ENCODE measurements at regions not wholly inside any gene's neighbourhood (a gene's known extent, or its start where the extent isn't known, plus 50 kb on each side); places are given as distances from the start of the nearest gene placed in this dataset.
A peak's percentile ranks its signal among the peaks of the same experiment; 100 is the strongest.

- DNase-seq (ENCODE audit: low read depth) (no peak), FAIRE-seq (no peak)
- no peak overlapping the region for H3K4me3 ChIP-seq (ENCODE audit: low read depth, low read length)
- no peak for TF ChIP-seq CTCF (IDR thresholded peaks at IDR 0.05; ENCODE audit: insufficient read depth, low read length, severe bottlenecking)
- no peaks in the 10 kb centered on the region for H3K36me3 ChIP-seq (ENCODE audit: control insufficient read depth, insufficient read depth, low read length)
- H3K27me3 ChIP-seq (ENCODE audit: control insufficient read depth, insufficient read depth, low read length), result no peaks in the 10 kb centered on the region
Measured at GRCh38 chr13:73572824-73573223, 514.0 kb downstream of the KLF5 start.

- DNase-seq (ENCODE audit: low read depth), result no peak
- FAIRE-seq, result no peak
- Histone ChIP-seq H3K36me3 (ENCODE audit: control insufficient read depth, insufficient read depth, low read length) (no peaks in the 10 kb centered on the region), H3K27me3 (ENCODE audit: control insufficient read depth, insufficient read depth, low read length) (no peaks in the 10 kb centered on the region), H3K4me3 (ENCODE audit: low read depth, low read length) (no peak overlapping the region)
- no peak for TF ChIP-seq CTCF (IDR thresholded peaks at IDR 0.05; ENCODE audit: insufficient read depth, low read length, severe bottlenecking)
Measured at GRCh38 chr13:73571376-73571775, 512.6 kb downstream of the KLF5 start.

- FAIRE-seq (no peak), DNase-seq (ENCODE audit: low read depth) (peak; percentile 25)
- no peaks in the 10 kb centered on the region for H3K36me3 ChIP-seq (ENCODE audit: control insufficient read depth, insufficient read depth, low read length)
- no peaks in the 10 kb centered on the region for H3K27me3 ChIP-seq (ENCODE audit: control insufficient read depth, insufficient read depth, low read length)
- TF ChIP-seq CTCF (IDR thresholded peaks at IDR 0.05; ENCODE audit: insufficient read depth, low read length, severe bottlenecking), result no peak
- no peak overlapping the region for H3K4me3 ChIP-seq (ENCODE audit: low read depth, low read length)
Measured at GRCh38 chr13:73556902-73557301, 498.1 kb downstream of the KLF5 start.

- no peak for TF ChIP-seq CTCF (IDR thresholded peaks at IDR 0.05; ENCODE audit: insufficient read depth, low read length, severe bottlenecking)
- DNase-seq (ENCODE audit: low read depth), result no peak
- H3K36me3 ChIP-seq (ENCODE audit: control insufficient read depth, insufficient read depth, low read length), result no peaks in the 10 kb centered on the region
- no peaks in the 10 kb centered on the region for H3K27me3 ChIP-seq (ENCODE audit: control insufficient read depth, insufficient read depth, low read length)
- H3K4me3 ChIP-seq (ENCODE audit: low read depth, low read length), result no peak overlapping the region
- no peak for FAIRE-seq
Measured at GRCh38 chr13:73556128-73556527, 497.3 kb downstream of the KLF5 start.

GRCh38 chr13:73551736-73552135 lies 492.9 kb downstream of the KLF5 start:
- FAIRE-seq, result no peak
- no peak for TF ChIP-seq CTCF (IDR thresholded peaks at IDR 0.05; ENCODE audit: insufficient read depth, low read length, severe bottlenecking)
- no peak overlapping the region for H3K4me3 ChIP-seq (ENCODE audit: low read depth, low read length)
- no peak for DNase-seq (ENCODE audit: low read depth)
- H3K36me3 ChIP-seq (ENCODE audit: control insufficient read depth, insufficient read depth, low read length), result no peaks in the 10 kb centered on the region
- no peaks in the 10 kb centered on the region for H3K27me3 ChIP-seq (ENCODE audit: control insufficient read depth, insufficient read depth, low read length)

GRCh38 chr13:73549717-73550116 lies 490.9 kb downstream of the KLF5 start:
- no peak for TF ChIP-seq CTCF (IDR thresholded peaks at IDR 0.05; ENCODE audit: insufficient read depth, low read length, severe bottlenecking)
- no peak for DNase-seq (ENCODE audit: low read depth)
- Histone ChIP-seq H3K36me3 (ENCODE audit: control insufficient read depth, insufficient read depth, low read length) (no peaks in the 10 kb centered on the region), H3K27me3 (ENCODE audit: control insufficient read depth, insufficient read depth, low read length) (no peaks in the 10 kb centered on the region), H3K4me3 (ENCODE audit: low read depth, low read length) (no peak overlapping the region)
- FAIRE-seq, result no peak
